A673 (cell line): ENCODE measurements at regions not wholly inside any gene's neighbourhood (a gene's known extent, or its start where the extent isn't known, plus 50 kb on each side); places are given as distances from the start of the nearest gene placed in this dataset.

Experiments
- BruUV-seq: library from RNA; stranded (reverse); fragments of 400-500 nt; replicated peaks from 2 replicates; lab custom pipeline; 2021; lab: Mats Ljungman, UMichigan
- CTCF ChIA-PET: fragments of 300-600 bp; sonication (Branson Sonifier 250); formaldehyde crosslinking; loops from one replicate; lab custom pipeline; 2022; ENCODE audit warnings: antibody characterized with exemption; lab: Charles Lee
- POLR2A ChIA-PET: fragments of 300-600 bp; sonication (Branson Sonifier 250); formaldehyde crosslinking; loops from one replicate; lab custom pipeline; 2022; ENCODE audit warnings: antibody characterized with exemption; ENCODE audit not compliant: low non-redundant PET; lab: Charles Lee
- DNase-seq: peaks from one replicate; pipeline ENCODE4 v3.0.0-alpha.2; 2015; ENCODE audit warnings: low spot score
- H3K27ac ChIP-seq: fragments of 200-600 bp; sonication (generic); 2 replicates; pipeline ENCODE4 v1.5.1; 2016; ENCODE audit warnings: mixed run types, low read depth, mild to moderate bottlenecking, mixed read lengths, antibody characterized with exemption, low read length; ENCODE audit not compliant: poor library complexity, severe bottlenecking
- H3K27me3 ChIP-seq: fragments of 200-600 bp; sonication (generic); replicated peaks from 2 replicates; pipeline ENCODE4 v1.6.1; 2017; ENCODE audit warnings: mixed run types, low read depth, mild to moderate bottlenecking, mixed read lengths, antibody characterized with exemption, low read length; ENCODE audit not compliant: insufficient read depth, poor library complexity
- H3K36me3 ChIP-seq: fragments of 200-600 bp; sonication (generic); 2 replicates; pipeline ENCODE4 v1.6.1; 2016; ENCODE audit warnings: mixed run types, mild to moderate bottlenecking, mixed read lengths, antibody characterized with exemption, low read length; ENCODE audit not compliant: insufficient read depth, poor library complexity, severe bottlenecking
- H3K4me1 ChIP-seq: fragments of 200-600 bp; sonication (generic); 2 replicates; pipeline ENCODE4 v1.6.1; 2017; ENCODE audit warnings: mixed run types, mild to moderate bottlenecking, mixed read lengths, antibody characterized with exemption, low read length; ENCODE audit not compliant: insufficient read depth, poor library complexity, severe bottlenecking
- H3K4me3 ChIP-seq: fragments of 200-600 bp; sonication (generic); 2 replicates; pipeline ENCODE4 v1.5.1; 2016; ENCODE audit warnings: low read depth, mixed run types, mild to moderate bottlenecking, mixed read lengths, low read length; ENCODE audit not compliant: poor library complexity, severe bottlenecking
- H3K9me3 ChIP-seq: fragments of 200-600 bp; sonication (generic); 2 replicates; pipeline ENCODE4 v1.6.1; 2016; ENCODE audit warnings: mixed run types, low read depth, mild to moderate bottlenecking, mixed read lengths, antibody characterized with exemption, low read length; ENCODE audit not compliant: poor library complexity, severe bottlenecking
- CTCF ChIP-seq: fragments of 300-800, 200-600 bp; sonication (generic); conservative IDR thresholded peaks from 2 replicates; pipeline ENCODE4 v1.5.1; 2017; ENCODE audit warnings: low read depth, mild to moderate bottlenecking, antibody characterized with exemption, low read length, moderate library complexity, mixed read lengths
- EZH2 ChIP-seq: fragments of 200-600 bp; sonication (generic); IDR thresholded peaks from 2 replicates; pipeline ENCODE4 v1.6.1; 2017; ENCODE audit warnings: borderline replicate concordance, low read depth, mild to moderate bottlenecking, mixed read lengths, antibody characterized with exemption, low read length; ENCODE audit not compliant: poor library complexity, severe bottlenecking
- intact Hi-C: fragments of 100-400 bp; cut with micrococcal nuclease; formaldehyde crosslinking; loops from one replicate; pipeline ENCODE4 v1.10.0; 2022; ENCODE audit not compliant: unreplicated experiment

GRCh38 chr9:748861-749497 lies 92.5 kb upstream of the DMRT1 start:
- intact Hi-C loops = no loop called here
- BruUV-seq = no TSS peak
- Histone ChIP-seq H3K4me3 (no peak overlapping the region), H3K27me3 (no peaks in the 10 kb centered on the region), H3K36me3 (no peaks in the 10 kb centered on the region), H3K27ac (no peak overlapping the region), H3K4me1 (peaks cover 10% of the 10 kb centered on the region), H3K9me3 (no peaks in the 10 kb centered on the region)
- no peak for DNase-seq
- CTCF ChIA-PET = no interaction called here
- POLR2A ChIA-PET = no interaction called here
- TF ChIP-seq CTCF (no peak), EZH2 (no peak)

GRCh38 chr9:749716-750115 lies 91.8 kb upstream of the DMRT1 start:
- TF ChIP-seq CTCF = no peak
- no peak for TF ChIP-seq EZH2
- peaks cover 3% of the 10 kb centered on the region for H3K4me1 ChIP-seq
- H3K27ac ChIP-seq = no peak overlapping the region
- H3K9me3 ChIP-seq = no peaks in the 10 kb centered on the region
- no peak overlapping the region for H3K4me3 ChIP-seq
- no peaks in the 10 kb centered on the region for H3K27me3 ChIP-seq
- no peak for DNase-seq
- POLR2A ChIA-PET = no interaction called here
- no TSS peak for BruUV-seq
- intact Hi-C loops = no loop called here
- CTCF ChIA-PET = no interaction called here
- no peaks in the 10 kb centered on the region for H3K36me3 ChIP-seq

GRCh38 chr9:750249-750967 lies 91.1 kb upstream of the DMRT1 start:
- H3K27me3 ChIP-seq = no peaks in the 10 kb centered on the region
- POLR2A ChIA-PET = no interaction called here
- intact Hi-C loops = no loop called here
- no peaks in the 10 kb centered on the region for H3K9me3 ChIP-seq
- no TSS peak for BruUV-seq
- H3K4me1 ChIP-seq = no peaks in the 10 kb centered on the region
- TF ChIP-seq EZH2 (no peak), CTCF (no peak)
- H3K4me3 ChIP-seq = no peak overlapping the region
- DNase-seq = no peak
- CTCF ChIA-PET = no interaction called here
- no peaks in the 10 kb centered on the region for H3K36me3 ChIP-seq
- H3K27ac ChIP-seq = no peak overlapping the region
